PC-9 (cell line): ENCODE measurements at regions not wholly inside any gene's neighbourhood (a gene's known extent, or its start where the extent isn't known, plus 50 kb on each side); places are given as distances from the start of the nearest gene placed in this dataset.

ENCODE experiments used
- EZH2 ChIP-seq: fragments of 200-600 bp; sonication (generic); IDR thresholded peaks from 2 replicates; pipeline ENCODE4 v1.8.0; 2017; ENCODE audit warnings: antibody characterized with exemption, low read depth
- TF ChIP-seq, protein P1 (sequence below): fragments of 200-600 bp; sonication (generic); conservative IDR thresholded peaks from 2 replicates; pipeline ENCODE4 v1.6.1; 2017; ENCODE audit warnings: mixed run types, antibody characterized with exemption, mild to moderate bottlenecking, moderate library complexity

DNA sequence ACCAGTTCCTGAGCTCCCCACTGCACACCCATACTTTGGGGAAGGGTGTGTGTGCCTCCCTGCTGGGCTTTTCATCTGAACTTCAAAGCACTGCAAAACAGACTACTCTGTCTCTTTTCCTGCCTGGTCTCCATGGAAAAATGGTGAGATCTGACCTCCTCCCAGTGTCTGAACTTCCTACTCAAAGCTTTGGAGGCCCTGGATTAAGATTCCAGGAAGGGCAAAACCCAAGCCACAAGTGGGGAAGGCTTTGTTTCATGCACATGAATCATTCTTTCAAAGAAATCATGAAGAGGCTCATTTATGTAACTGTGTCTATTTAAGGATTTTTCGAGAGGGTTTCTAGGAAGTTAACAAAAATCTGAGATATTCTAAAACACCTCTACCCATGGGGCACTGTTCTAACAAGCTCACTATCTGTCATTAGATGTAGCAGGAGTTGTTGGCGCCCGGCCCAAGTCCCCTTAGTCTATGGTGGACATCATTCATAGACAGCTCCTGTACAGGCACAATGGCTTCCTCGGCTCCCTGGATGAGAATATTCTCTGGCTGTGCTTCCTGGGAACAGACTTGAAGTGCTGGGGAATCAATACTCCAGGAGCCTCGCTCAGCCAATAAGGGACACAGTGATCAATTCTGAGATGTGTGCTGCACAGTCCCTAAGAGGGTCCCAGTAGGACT, 224.0 kb downstream of the KTN1 start:
- no peak for TF ChIP-seq EZH2
- TF ChIP-seq, protein P1, sequence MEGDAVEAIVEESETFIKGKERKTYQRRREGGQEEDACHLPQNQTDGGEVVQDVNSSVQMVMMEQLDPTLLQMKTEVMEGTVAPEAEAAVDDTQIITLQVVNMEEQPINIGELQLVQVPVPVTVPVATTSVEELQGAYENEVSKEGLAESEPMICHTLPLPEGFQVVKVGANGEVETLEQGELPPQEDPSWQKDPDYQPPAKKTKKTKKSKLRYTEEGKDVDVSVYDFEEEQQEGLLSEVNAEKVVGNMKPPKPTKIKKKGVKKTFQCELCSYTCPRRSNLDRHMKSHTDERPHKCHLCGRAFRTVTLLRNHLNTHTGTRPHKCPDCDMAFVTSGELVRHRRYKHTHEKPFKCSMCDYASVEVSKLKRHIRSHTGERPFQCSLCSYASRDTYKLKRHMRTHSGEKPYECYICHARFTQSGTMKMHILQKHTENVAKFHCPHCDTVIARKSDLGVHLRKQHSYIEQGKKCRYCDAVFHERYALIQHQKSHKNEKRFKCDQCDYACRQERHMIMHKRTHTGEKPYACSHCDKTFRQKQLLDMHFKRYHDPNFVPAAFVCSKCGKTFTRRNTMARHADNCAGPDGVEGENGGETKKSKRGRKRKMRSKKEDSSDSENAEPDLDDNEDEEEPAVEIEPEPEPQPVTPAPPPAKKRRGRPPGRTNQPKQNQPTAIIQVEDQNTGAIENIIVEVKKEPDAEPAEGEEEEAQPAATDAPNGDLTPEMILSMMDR = no peak
